Heart left ventricle (tissue), 13 donors: ENCODE measurements at regions not wholly inside any gene's neighbourhood (a gene's known extent, or its start where the extent isn't known, plus 50 kb on each side); places are given as distances from the start of the nearest gene placed in this dataset.

Experiments used
- POLR2A ChIP-seq, 2 donors: fragments of 450-650 bp; IDR thresholded peaks; one replicate each; pipeline ENCODE4 v1.6.1; 2017; ENCODE audit warnings: antibody characterized with exemption in 2 of 2, mild to moderate bottlenecking in 2 of 2, moderate library complexity in 2 of 2
- TF ChIP-seq, protein P1 (sequence below), 12 donors: fragments of 200-600 bp; sonication (generic) in 4 of 12; IDR thresholded peaks; one replicate each; pipeline versions ENCODE4 v1.5.0 to v1.8.0; 2018 to 2022; ENCODE audit warnings: antibody characterized with exemption in 12 of 12, mild to moderate bottlenecking in 5 of 12
- donor health status: ischemic (EF 13 %, LVEDD 7.1; RV severe dilation, severe dysfunction).
- donor health status: DM: no; HTN: yes; CAD: no.
- donor health status: DM: no; HTN: no; CAD: no.
- donor health status: ischemic (EF 25% LVEDD 6.9; RV normal size, moderate dysfunction).
- donor health status: ischemic (EF 25% LVEDD 5.7; RV mildly dilated, moderate dysfunction).
- donor health status: ischemic (EF 35%, LVEDD 5.7; RV mildly dilated, moderate dysfunction).
- donor health status: nonischemic (EF 11% LVEDD 7.7; RV severe dilation, severe dysfunction).
- donor health status: DM: yes; HTN: yes; CAD: no.
- donor health status: PGD.
- donor health status: ischemic (EF 29% LVEDD 5.4; RV normal size, mild dysfunction).
- donor health status: nonischemic (EF 23%, LVEDD 6.1; RV moderate dilation, normal function).

DNA sequence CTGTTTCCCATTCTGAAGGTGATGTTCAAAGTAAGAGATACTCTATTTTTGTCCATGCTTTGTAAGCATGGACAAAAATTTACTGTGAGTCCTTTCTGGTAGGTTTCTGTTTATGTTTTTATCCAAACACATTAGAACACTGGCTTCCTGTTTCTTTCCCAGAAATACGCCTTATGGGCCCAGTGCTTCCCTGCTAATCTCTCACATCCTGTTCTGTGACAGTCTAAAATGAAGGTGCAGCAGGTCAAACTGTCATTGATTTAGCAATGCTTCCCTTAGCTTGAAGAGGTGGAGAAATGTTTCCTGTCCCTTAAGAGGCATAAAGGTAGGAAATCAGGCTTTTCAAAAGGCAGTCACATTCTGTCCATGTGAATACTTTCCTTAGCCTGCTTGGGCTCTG lies 305.6 kb downstream of the RPS29 start:
- TF ChIP-seq, protein P1, sequence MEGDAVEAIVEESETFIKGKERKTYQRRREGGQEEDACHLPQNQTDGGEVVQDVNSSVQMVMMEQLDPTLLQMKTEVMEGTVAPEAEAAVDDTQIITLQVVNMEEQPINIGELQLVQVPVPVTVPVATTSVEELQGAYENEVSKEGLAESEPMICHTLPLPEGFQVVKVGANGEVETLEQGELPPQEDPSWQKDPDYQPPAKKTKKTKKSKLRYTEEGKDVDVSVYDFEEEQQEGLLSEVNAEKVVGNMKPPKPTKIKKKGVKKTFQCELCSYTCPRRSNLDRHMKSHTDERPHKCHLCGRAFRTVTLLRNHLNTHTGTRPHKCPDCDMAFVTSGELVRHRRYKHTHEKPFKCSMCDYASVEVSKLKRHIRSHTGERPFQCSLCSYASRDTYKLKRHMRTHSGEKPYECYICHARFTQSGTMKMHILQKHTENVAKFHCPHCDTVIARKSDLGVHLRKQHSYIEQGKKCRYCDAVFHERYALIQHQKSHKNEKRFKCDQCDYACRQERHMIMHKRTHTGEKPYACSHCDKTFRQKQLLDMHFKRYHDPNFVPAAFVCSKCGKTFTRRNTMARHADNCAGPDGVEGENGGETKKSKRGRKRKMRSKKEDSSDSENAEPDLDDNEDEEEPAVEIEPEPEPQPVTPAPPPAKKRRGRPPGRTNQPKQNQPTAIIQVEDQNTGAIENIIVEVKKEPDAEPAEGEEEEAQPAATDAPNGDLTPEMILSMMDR (IDR thresholded peaks at IDR 0.05): no peak
- TF ChIP-seq POLR2A (IDR thresholded peaks at IDR 0.05): no peak
